Liver (tissue), 8 donors: ENCODE measurements at regions not wholly inside any gene's neighbourhood (a gene's known extent, or its start where the extent isn't known, plus 50 kb on each side); places are given as distances from the start of the nearest gene placed in this dataset.

Experiments used
- DNase-seq: peaks from one replicate; pipeline ENCODE4 v3.0.0-alpha.2; 2017; ENCODE audit warnings: low spot score
- H3K27ac ChIP-seq, 2 donors: one replicate each; pipeline ENCODE4 v1.7.0; 2013; ENCODE audit warnings: inconsistent platforms in 2 of 2, low read length in 2 of 2, control low read depth in 1 of 2, low read depth in 1 of 2, mild to moderate bottlenecking in 1 of 2
- H3K27me3 ChIP-seq, 4 donors: one replicate each; pipeline versions ENCODE4 v1.6.1 to v1.7.0; 2013; ENCODE audit warnings: low read length in 3 of 4, inconsistent platforms in 1 of 4, mild to moderate bottlenecking in 1 of 4, moderate library complexity in 1 of 4; ENCODE audit not compliant: control insufficient read depth in 4 of 4, insufficient read depth in 4 of 4
- H3K36me3 ChIP-seq, 4 donors: one replicate each; pipeline versions ENCODE4 v1.6.1 to v1.7.0; 2013; ENCODE audit warnings: low read length in 3 of 4, mild to moderate bottlenecking in 3 of 4, low read depth in 1 of 4, moderate library complexity in 1 of 4; ENCODE audit not compliant: control insufficient read depth in 4 of 4, insufficient read depth in 3 of 4
- H3K4me1 ChIP-seq, 4 donors: one replicate each; pipeline versions ENCODE4 v1.6.1 to v1.7.0; 2013; ENCODE audit warnings: low read length in 3 of 4, mild to moderate bottlenecking in 3 of 4, moderate library complexity in 1 of 4; ENCODE audit not compliant: control insufficient read depth in 4 of 4, insufficient read depth in 4 of 4
- H3K4me3 ChIP-seq, 3 donors: one replicate each; pipeline versions ENCODE4 v1.6.1 to v1.7.0; 2013; ENCODE audit warnings: low read length in 3 of 3, control low read depth in 1 of 3, low read depth in 1 of 3, mild to moderate bottlenecking in 1 of 3
- H3K9ac ChIP-seq, 2 donors: one replicate each; pipeline ENCODE4 v1.7.0; 2013; ENCODE audit warnings: low read length in 2 of 2, mild to moderate bottlenecking in 2 of 2, moderate library complexity in 2 of 2, control low read depth in 1 of 2, low read depth in 1 of 2
- H3K9me3 ChIP-seq, 4 donors: one replicate each; pipeline versions ENCODE4 v1.6.1 to v1.7.0; 2013; ENCODE audit warnings: low read length in 3 of 4; ENCODE audit not compliant: control insufficient read depth in 4 of 4
- FOXA1 ChIP-seq: IDR thresholded peaks from 2 replicates; pipeline ENCODE4 v1.6.1; 2016; ENCODE audit warnings: antibody characterized with exemption
- FOXA2 ChIP-seq: IDR thresholded peaks from 2 replicates; pipeline ENCODE4 v1.6.1; 2016; ENCODE audit warnings: antibody characterized with exemption
- HNF4G ChIP-seq: IDR thresholded peaks from 2 replicates; pipeline ENCODE4 v1.6.1; 2016; ENCODE audit warnings: antibody characterized with exemption
- REST ChIP-seq: IDR thresholded peaks from 2 replicates; pipeline ENCODE4 v1.6.1; 2016; ENCODE audit warnings: antibody characterized with exemption, mild to moderate bottlenecking
- RXRA ChIP-seq, 2 donors: IDR thresholded peaks; 2 replicates each; pipeline ENCODE4 v1.6.1; 2017 to 2018; ENCODE audit warnings: antibody characterized with exemption in 2 of 2, mild to moderate bottlenecking in 1 of 2
- YY1 ChIP-seq: IDR thresholded peaks from 2 replicates; pipeline ENCODE4 v1.6.1; 2016; ENCODE audit warnings: antibody characterized with exemption, mild to moderate bottlenecking
- WGBS: extraction: QIAGEN DNeasy Blood & Tissue Kit; methylation state at CpG from one replicate; pipeline ENCODE4 v1.1.7; 2013; 5-methylcytosine and 5-hydroxymethylcytosine counted together
- TF ChIP-seq, protein P1 (sequence below): fragments of 150-350 bp; IDR thresholded peaks from 2 replicates; pipeline ENCODE4 v1.5.1; 2017; ENCODE audit warnings: improper control_type of control experiment, low read depth, low read length; ENCODE audit not compliant: missing input control
- TF ChIP-seq, protein P2 (sequence below): IDR thresholded peaks from 2 replicates; pipeline ENCODE4 v1.6.1; 2016; ENCODE audit warnings: antibody characterized with exemption
- donor health status: healthy.
- donor health status: healthy.
- donor health status: healthy.
- donor health status: healthy.
- donor health status: healthy.

GRCh38 chr10:78229489-78229888, 195.8 kb downstream of the RPS24 start (continued):
- no peak for TF ChIP-seq HNF4G
- no peak for TF ChIP-seq FOXA1

DNA sequence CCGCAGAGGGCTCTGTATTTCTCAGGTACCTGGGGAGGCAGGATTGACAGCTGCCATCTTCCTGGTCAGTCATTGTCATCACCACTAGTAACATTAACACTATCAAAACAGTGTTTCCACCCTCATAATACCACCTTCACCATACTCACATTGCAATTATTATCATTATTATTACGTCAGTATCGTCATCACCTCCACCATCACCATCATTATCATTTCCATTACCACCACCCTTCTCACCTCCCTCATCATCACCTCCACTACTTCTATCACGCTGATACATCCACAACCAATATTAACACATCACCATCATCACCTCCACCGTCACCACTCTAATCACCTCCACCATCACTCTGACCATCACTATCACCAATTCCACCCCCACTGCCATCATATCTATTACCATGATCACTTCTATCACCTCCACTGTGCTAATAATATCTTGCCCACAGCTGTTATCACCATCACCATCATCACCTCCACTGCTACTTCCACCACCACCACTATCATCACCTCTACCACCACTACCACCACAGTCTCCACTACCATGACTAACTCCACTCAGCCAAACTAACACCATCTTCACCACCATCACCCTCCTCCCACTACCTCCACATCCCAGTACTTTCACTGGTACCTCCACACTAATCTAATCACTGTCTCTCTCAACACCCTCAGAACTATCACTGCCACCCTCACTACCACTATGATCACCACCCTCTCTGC, 196.4 kb downstream of the RPS24 start:
- Histone ChIP-seq H3K4me3 (no peak overlapping the region), H3K4me1 (no peaks in the 10 kb centered on the region), H3K9ac (no peak overlapping the region), H3K9me3 (no peaks in the 10 kb centered on the region), H3K36me3 (no peaks in the 10 kb centered on the region), H3K27me3 (no peaks in the 10 kb centered on the region), H3K27ac (no peak overlapping the region)
- DNase-seq = no peak
- TF ChIP-seq YY1 = no peak
- no peak for TF ChIP-seq RXRA (IDR thresholded peaks at IDR 0.05)
- no peak for TF ChIP-seq REST
- TF ChIP-seq HNF4G = no peak
- TF ChIP-seq FOXA2 = no peak
- TF ChIP-seq, protein P1, sequence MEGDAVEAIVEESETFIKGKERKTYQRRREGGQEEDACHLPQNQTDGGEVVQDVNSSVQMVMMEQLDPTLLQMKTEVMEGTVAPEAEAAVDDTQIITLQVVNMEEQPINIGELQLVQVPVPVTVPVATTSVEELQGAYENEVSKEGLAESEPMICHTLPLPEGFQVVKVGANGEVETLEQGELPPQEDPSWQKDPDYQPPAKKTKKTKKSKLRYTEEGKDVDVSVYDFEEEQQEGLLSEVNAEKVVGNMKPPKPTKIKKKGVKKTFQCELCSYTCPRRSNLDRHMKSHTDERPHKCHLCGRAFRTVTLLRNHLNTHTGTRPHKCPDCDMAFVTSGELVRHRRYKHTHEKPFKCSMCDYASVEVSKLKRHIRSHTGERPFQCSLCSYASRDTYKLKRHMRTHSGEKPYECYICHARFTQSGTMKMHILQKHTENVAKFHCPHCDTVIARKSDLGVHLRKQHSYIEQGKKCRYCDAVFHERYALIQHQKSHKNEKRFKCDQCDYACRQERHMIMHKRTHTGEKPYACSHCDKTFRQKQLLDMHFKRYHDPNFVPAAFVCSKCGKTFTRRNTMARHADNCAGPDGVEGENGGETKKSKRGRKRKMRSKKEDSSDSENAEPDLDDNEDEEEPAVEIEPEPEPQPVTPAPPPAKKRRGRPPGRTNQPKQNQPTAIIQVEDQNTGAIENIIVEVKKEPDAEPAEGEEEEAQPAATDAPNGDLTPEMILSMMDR = no peak
- TF ChIP-seq, protein P2, sequence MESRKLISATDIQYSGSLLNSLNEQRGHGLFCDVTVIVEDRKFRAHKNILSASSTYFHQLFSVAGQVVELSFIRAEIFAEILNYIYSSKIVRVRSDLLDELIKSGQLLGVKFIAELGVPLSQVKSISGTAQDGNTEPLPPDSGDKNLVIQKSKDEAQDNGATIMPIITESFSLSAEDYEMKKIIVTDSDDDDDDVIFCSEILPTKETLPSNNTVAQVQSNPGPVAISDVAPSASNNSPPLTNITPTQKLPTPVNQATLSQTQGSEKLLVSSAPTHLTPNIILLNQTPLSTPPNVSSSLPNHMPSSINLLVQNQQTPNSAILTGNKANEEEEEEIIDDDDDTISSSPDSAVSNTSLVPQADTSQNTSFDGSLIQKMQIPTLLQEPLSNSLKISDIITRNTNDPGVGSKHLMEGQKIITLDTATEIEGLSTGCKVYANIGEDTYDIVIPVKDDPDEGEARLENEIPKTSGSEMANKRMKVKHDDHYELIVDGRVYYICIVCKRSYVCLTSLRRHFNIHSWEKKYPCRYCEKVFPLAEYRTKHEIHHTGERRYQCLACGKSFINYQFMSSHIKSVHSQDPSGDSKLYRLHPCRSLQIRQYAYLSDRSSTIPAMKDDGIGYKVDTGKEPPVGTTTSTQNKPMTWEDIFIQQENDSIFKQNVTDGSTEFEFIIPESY = no peak
- WGBS = 89% methylated on average over 5 of the region's 5 CpGs

DNA sequence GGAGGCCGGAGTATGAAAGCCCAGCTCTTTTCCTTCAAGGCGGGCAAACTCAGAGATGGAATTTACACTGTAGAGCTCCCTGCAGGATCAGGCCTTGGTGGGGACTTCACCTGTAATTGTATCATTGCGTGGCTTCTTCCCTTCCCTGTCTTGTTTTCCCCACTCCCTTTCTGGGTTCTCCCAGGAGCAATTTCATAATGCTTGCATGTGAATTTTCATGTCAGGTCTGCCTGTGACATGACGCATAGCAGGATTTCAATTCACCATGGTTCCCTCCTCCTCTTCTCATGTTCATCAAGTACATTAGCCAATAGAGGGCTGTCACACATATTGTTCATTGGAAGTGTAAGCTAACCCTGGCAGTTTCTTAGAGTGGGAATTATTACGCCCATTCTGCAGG, 197.7 kb downstream of the RPS24 start:
- Histone ChIP-seq H3K4me1 (no peaks in the 10 kb centered on the region), H3K4me3 (no peak overlapping the region), H3K36me3 (no peaks in the 10 kb centered on the region), H3K9me3 (no peaks in the 10 kb centered on the region), H3K9ac (no peak overlapping the region), H3K27me3 (no peaks in the 10 kb centered on the region), H3K27ac (no peak overlapping the region)
- DNase-seq = no peak
- WGBS = 78% methylated on average over 5 of the region's 5 CpGs
- no peak for TF ChIP-seq FOXA2
- no peak for TF ChIP-seq FOXA1
